ENCODE measurements at regions not wholly inside any gene's neighbourhood (a gene's known extent, or its start where the extent isn't known, plus 50 kb on each side); places are given as distances from the start of the nearest gene placed in this dataset.

GRCh38 chr19:56949626-56950025 is 109.1 kb upstream of the PEG3 start:
- Histone ChIP-seq H3K9me3 (ENCODE audit: low read length) (no peaks in the 10 kb centered on the region), H3K27me3 (ENCODE audit: control insufficient read depth in 1 of 2, insufficient read depth in 2 of 2, low read length in 2 of 2) (no peaks in the 10 kb centered on the region), H3K4me1 (ENCODE audit: insufficient read depth, low read length) (no peaks in the 10 kb centered on the region), H3K4me3 (ENCODE audit: low read depth in 1 of 2, low read length in 2 of 2) (no peak overlapping the region), H3K36me3 (ENCODE audit: insufficient read depth, low read length) (no peaks in the 10 kb centered on the region), H3K27ac (ENCODE audit: low read depth, low read length) (no peak overlapping the region), H3K9ac (ENCODE audit: low read length) (no peak overlapping the region)

- no peak overlapping the region for H3K4me3 ChIP-seq (ENCODE audit: low read depth in 1 of 2, low read length in 2 of 2)
- H3K4me1 ChIP-seq (ENCODE audit: insufficient read depth, low read length): no peaks in the 10 kb centered on the region
- no peak overlapping the region for H3K9ac ChIP-seq (ENCODE audit: low read length)
- H3K27ac ChIP-seq (ENCODE audit: low read depth, low read length): no peak overlapping the region
- H3K9me3 ChIP-seq (ENCODE audit: low read length): no peaks in the 10 kb centered on the region
- H3K27me3 ChIP-seq (ENCODE audit: control insufficient read depth in 1 of 2, insufficient read depth in 2 of 2, low read length in 2 of 2): no peaks in the 10 kb centered on the region
- H3K36me3 ChIP-seq (ENCODE audit: insufficient read depth, low read length): no peaks in the 10 kb centered on the region
Measured at GRCh38 chr19:56951672-56952071, 111.1 kb upstream of the PEG3 start.

GRCh38 chr19:56953470-56953869 is 112.9 kb upstream of the PEG3 start:
- Histone ChIP-seq H3K27me3 (ENCODE audit: control insufficient read depth in 1 of 2, insufficient read depth in 2 of 2, low read length in 2 of 2) (no peaks in the 10 kb centered on the region), H3K9ac (ENCODE audit: low read length) (no peak overlapping the region), H3K4me1 (ENCODE audit: insufficient read depth, low read length) (no peaks in the 10 kb centered on the region), H3K36me3 (ENCODE audit: insufficient read depth, low read length) (no peaks in the 10 kb centered on the region), H3K9me3 (ENCODE audit: low read length) (no peaks in the 10 kb centered on the region), H3K4me3 (ENCODE audit: low read depth in 1 of 2, low read length in 2 of 2) (no peak overlapping the region), H3K27ac (ENCODE audit: low read depth, low read length) (no peak overlapping the region)

- no peaks in the 10 kb centered on the region for H3K4me1 ChIP-seq (ENCODE audit: insufficient read depth, low read length)
- no peaks in the 10 kb centered on the region for H3K27me3 ChIP-seq (ENCODE audit: control insufficient read depth in 1 of 2, insufficient read depth in 2 of 2, low read length in 2 of 2)
- H3K4me3 ChIP-seq (ENCODE audit: low read depth in 1 of 2, low read length in 2 of 2): no peak overlapping the region
- H3K36me3 ChIP-seq (ENCODE audit: insufficient read depth, low read length): no peaks in the 10 kb centered on the region
- no peaks in the 10 kb centered on the region for H3K9me3 ChIP-seq (ENCODE audit: low read length)
- no peak overlapping the region for H3K27ac ChIP-seq (ENCODE audit: low read depth, low read length)
- H3K9ac ChIP-seq (ENCODE audit: low read length): no peak overlapping the region
Measured at GRCh38 chr19:56955637-56956216, 115.2 kb upstream of the PEG3 start.

- H3K27ac ChIP-seq (ENCODE audit: low read depth, low read length): no peak overlapping the region
- H3K4me1 ChIP-seq (ENCODE audit: insufficient read depth, low read length): no peaks in the 10 kb centered on the region
- H3K27me3 ChIP-seq (ENCODE audit: control insufficient read depth in 1 of 2, insufficient read depth in 2 of 2, low read length in 2 of 2): no peaks in the 10 kb centered on the region
- no peak overlapping the region for H3K9ac ChIP-seq (ENCODE audit: low read length)
- H3K36me3 ChIP-seq (ENCODE audit: insufficient read depth, low read length): no peaks in the 10 kb centered on the region
- H3K4me3 ChIP-seq (ENCODE audit: low read depth in 1 of 2, low read length in 2 of 2): no peak overlapping the region
- no peaks in the 10 kb centered on the region for H3K9me3 ChIP-seq (ENCODE audit: low read length)
Measured at GRCh38 chr19:56956503-56957226, 116.1 kb upstream of the PEG3 start.

- Histone ChIP-seq H3K27ac (ENCODE audit: low read depth, low read length) (no peak overlapping the region), H3K4me3 (ENCODE audit: low read depth in 1 of 2, low read length in 2 of 2) (no peak overlapping the region), H3K9ac (ENCODE audit: low read length) (no peak overlapping the region), H3K4me1 (ENCODE audit: insufficient read depth, low read length) (no peaks in the 10 kb centered on the region), H3K36me3 (ENCODE audit: insufficient read depth, low read length) (no peaks in the 10 kb centered on the region), H3K27me3 (ENCODE audit: control insufficient read depth in 1 of 2, insufficient read depth in 2 of 2, low read length in 2 of 2) (no peaks in the 10 kb centered on the region), H3K9me3 (ENCODE audit: low read length) (no peaks in the 10 kb centered on the region)
Measured at GRCh38 chr19:56959205-56959604, 118.7 kb upstream of the PEG3 start.

GRCh38 chr19:56960959-56961543 is 120.5 kb upstream of the PEG3 start:
- H3K4me1 ChIP-seq (ENCODE audit: insufficient read depth, low read length): no peaks in the 10 kb centered on the region
- H3K27ac ChIP-seq (ENCODE audit: low read depth, low read length): no peak overlapping the region
- H3K36me3 ChIP-seq (ENCODE audit: insufficient read depth, low read length): no peaks in the 10 kb centered on the region
- no peaks in the 10 kb centered on the region for H3K9me3 ChIP-seq (ENCODE audit: low read length)
- no peak overlapping the region for H3K4me3 ChIP-seq (ENCODE audit: low read depth in 1 of 2, low read length in 2 of 2)
- peaks cover 0 to 5% of the 10 kb centered on the region in 2 donors for H3K27me3 ChIP-seq (ENCODE audit: control insufficient read depth in 1 of 2, insufficient read depth in 2 of 2, low read length in 2 of 2)
- no peak overlapping the region for H3K9ac ChIP-seq (ENCODE audit: low read length)

- no peaks in the 10 kb centered on the region for H3K36me3 ChIP-seq (ENCODE audit: insufficient read depth, low read length)
- H3K9ac ChIP-seq (ENCODE audit: low read length): no peak overlapping the region
- no peak overlapping the region for H3K4me3 ChIP-seq (ENCODE audit: low read depth in 1 of 2, low read length in 2 of 2)
- H3K27ac ChIP-seq (ENCODE audit: low read depth, low read length): no peak overlapping the region
- no peaks in the 10 kb centered on the region for H3K9me3 ChIP-seq (ENCODE audit: low read length)
- peaks cover 0 to 5% of the 10 kb centered on the region in 2 donors for H3K27me3 ChIP-seq (ENCODE audit: control insufficient read depth in 1 of 2, insufficient read depth in 2 of 2, low read length in 2 of 2)
- peaks cover 6% of the 10 kb centered on the region for H3K4me1 ChIP-seq (ENCODE audit: insufficient read depth, low read length)
Measured at GRCh38 chr19:56964410-56964920, 123.9 kb upstream of the PEG3 start.

GRCh38 chr19:56966225-56966696 is 125.7 kb upstream of the PEG3 start:
- Histone ChIP-seq H3K4me1 (ENCODE audit: insufficient read depth, low read length) (peaks cover 16% of the 10 kb centered on the region), H3K9ac (ENCODE audit: low read length) (no peak overlapping the region), H3K36me3 (ENCODE audit: insufficient read depth, low read length) (no peaks in the 10 kb centered on the region), H3K27ac (ENCODE audit: low read depth, low read length) (no peak overlapping the region), H3K4me3 (ENCODE audit: low read depth in 1 of 2, low read length in 2 of 2) (no peak overlapping the region), H3K27me3 (ENCODE audit: control insufficient read depth in 1 of 2, insufficient read depth in 2 of 2, low read length in 2 of 2) (peaks cover 0 to 5% of the 10 kb centered on the region in 2 donors), H3K9me3 (ENCODE audit: low read length) (no peaks in the 10 kb centered on the region)

GRCh38 chr19:56966697-56967299 is 126.3 kb upstream of the PEG3 start:
- H3K9me3 ChIP-seq (ENCODE audit: low read length): no peaks in the 10 kb centered on the region
- peaks cover 16% of the 10 kb centered on the region for H3K4me1 ChIP-seq (ENCODE audit: insufficient read depth, low read length)
- no peaks in the 10 kb centered on the region for H3K36me3 ChIP-seq (ENCODE audit: insufficient read depth, low read length)
- no peak overlapping the region for H3K9ac ChIP-seq (ENCODE audit: low read length)
- no peak overlapping the region for H3K4me3 ChIP-seq (ENCODE audit: low read depth in 1 of 2, low read length in 2 of 2)
- H3K27ac ChIP-seq (ENCODE audit: low read depth, low read length): no peak overlapping the region
- peaks cover 0 to 5% of the 10 kb centered on the region in 2 donors for H3K27me3 ChIP-seq (ENCODE audit: control insufficient read depth in 1 of 2, insufficient read depth in 2 of 2, low read length in 2 of 2)

GRCh38 chr19:56969156-56969555 is 128.6 kb upstream of the PEG3 start:
- no peak overlapping the region for H3K27ac ChIP-seq (ENCODE audit: low read depth, low read length)
- no peaks in the 10 kb centered on the region for H3K9me3 ChIP-seq (ENCODE audit: low read length)
- H3K27me3 ChIP-seq (ENCODE audit: control insufficient read depth in 1 of 2, insufficient read depth in 2 of 2, low read length in 2 of 2): peaks cover 0 to 5% of the 10 kb centered on the region in 2 donors
- H3K9ac ChIP-seq (ENCODE audit: low read length): no peak overlapping the region
- no peak overlapping the region for H3K4me3 ChIP-seq (ENCODE audit: low read depth in 1 of 2, low read length in 2 of 2)
- H3K4me1 ChIP-seq (ENCODE audit: insufficient read depth, low read length): peaks cover 16% of the 10 kb centered on the region
- H3K36me3 ChIP-seq (ENCODE audit: insufficient read depth, low read length): no peaks in the 10 kb centered on the region
